Liver (tissue), 8 donors: ENCODE measurements at regions not wholly inside any gene's neighbourhood (a gene's known extent, or its start where the extent isn't known, plus 50 kb on each side); places are given as distances from the start of the nearest gene placed in this dataset.

Experiments
- DNase-seq: peaks from one replicate; pipeline ENCODE4 v3.0.0-alpha.2; 2017; ENCODE audit warnings: low spot score
- H3K27ac ChIP-seq, 2 donors: one replicate each; pipeline ENCODE4 v1.7.0; 2013; ENCODE audit warnings: inconsistent platforms in 2 of 2, low read length in 2 of 2, control low read depth in 1 of 2, low read depth in 1 of 2, mild to moderate bottlenecking in 1 of 2
- H3K27me3 ChIP-seq, 4 donors: one replicate each; pipeline versions ENCODE4 v1.6.1 to v1.7.0; 2013; ENCODE audit warnings: low read length in 3 of 4, inconsistent platforms in 1 of 4, mild to moderate bottlenecking in 1 of 4, moderate library complexity in 1 of 4; ENCODE audit not compliant: control insufficient read depth in 4 of 4, insufficient read depth in 4 of 4
- H3K36me3 ChIP-seq, 4 donors: one replicate each; pipeline versions ENCODE4 v1.6.1 to v1.7.0; 2013; ENCODE audit warnings: low read length in 3 of 4, mild to moderate bottlenecking in 3 of 4, low read depth in 1 of 4, moderate library complexity in 1 of 4; ENCODE audit not compliant: control insufficient read depth in 4 of 4, insufficient read depth in 3 of 4
- H3K4me1 ChIP-seq, 4 donors: one replicate each; pipeline versions ENCODE4 v1.6.1 to v1.7.0; 2013; ENCODE audit warnings: low read length in 3 of 4, mild to moderate bottlenecking in 3 of 4, moderate library complexity in 1 of 4; ENCODE audit not compliant: control insufficient read depth in 4 of 4, insufficient read depth in 4 of 4
- H3K4me3 ChIP-seq, 3 donors: one replicate each; pipeline versions ENCODE4 v1.6.1 to v1.7.0; 2013; ENCODE audit warnings: low read length in 3 of 3, control low read depth in 1 of 3, low read depth in 1 of 3, mild to moderate bottlenecking in 1 of 3
- H3K9ac ChIP-seq, 2 donors: one replicate each; pipeline ENCODE4 v1.7.0; 2013; ENCODE audit warnings: low read length in 2 of 2, mild to moderate bottlenecking in 2 of 2, moderate library complexity in 2 of 2, control low read depth in 1 of 2, low read depth in 1 of 2
- H3K9me3 ChIP-seq, 4 donors: one replicate each; pipeline versions ENCODE4 v1.6.1 to v1.7.0; 2013; ENCODE audit warnings: low read length in 3 of 4; ENCODE audit not compliant: control insufficient read depth in 4 of 4
- ATF3 ChIP-seq: IDR thresholded peaks from 2 replicates; pipeline ENCODE4 v1.6.1; 2016; ENCODE audit warnings: antibody characterized with exemption
- EGR1 ChIP-seq, 2 donors: IDR thresholded peaks; 2 replicates each; pipeline ENCODE4 v1.6.1; 2016 to 2018; ENCODE audit warnings: antibody characterized with exemption in 2 of 2, low read depth in 2 of 2
- FOXA1 ChIP-seq: IDR thresholded peaks from 2 replicates; pipeline ENCODE4 v1.6.1; 2016; ENCODE audit warnings: antibody characterized with exemption
- FOXA2 ChIP-seq: IDR thresholded peaks from 2 replicates; pipeline ENCODE4 v1.6.1; 2016; ENCODE audit warnings: antibody characterized with exemption
- GABPA ChIP-seq, 2 donors: IDR thresholded peaks in 1 of 2; conservative IDR thresholded peaks in 1 of 2; 2 replicates each; pipeline ENCODE4 v1.6.1; 2016; ENCODE audit warnings: antibody characterized with exemption in 2 of 2, mild to moderate bottlenecking in 1 of 2, moderate library complexity in 1 of 2
- HNF4A ChIP-seq, 2 donors: conservative IDR thresholded peaks; 2 replicates each; pipeline ENCODE4 v1.6.1; 2016; ENCODE audit warnings: antibody characterized with exemption in 2 of 2, mild to moderate bottlenecking in 2 of 2
- HNF4G ChIP-seq: IDR thresholded peaks from 2 replicates; pipeline ENCODE4 v1.6.1; 2016; ENCODE audit warnings: antibody characterized with exemption
- JUND ChIP-seq, 2 donors: IDR thresholded peaks; 2 replicates each; pipeline ENCODE4 v1.6.1; 2016; ENCODE audit warnings: antibody characterized with exemption in 2 of 2
- NR2F2 ChIP-seq: IDR thresholded peaks from 2 replicates; pipeline ENCODE4 v1.6.1; 2016; ENCODE audit warnings: antibody characterized with exemption
- RAD21 ChIP-seq, 2 donors: IDR thresholded peaks; 2 replicates each; pipeline ENCODE4 v1.6.1; 2016; ENCODE audit warnings: antibody characterized with exemption in 2 of 2, mild to moderate bottlenecking in 2 of 2
- RXRA ChIP-seq, 2 donors: IDR thresholded peaks; 2 replicates each; pipeline ENCODE4 v1.6.1; 2017 to 2018; ENCODE audit warnings: antibody characterized with exemption in 2 of 2, mild to moderate bottlenecking in 1 of 2
- TAF1 ChIP-seq: conservative IDR thresholded peaks from 2 replicates; pipeline ENCODE4 v1.6.1; 2016; ENCODE audit warnings: antibody characterized with exemption, mild to moderate bottlenecking
- YY1 ChIP-seq: IDR thresholded peaks from 2 replicates; pipeline ENCODE4 v1.6.1; 2016; ENCODE audit warnings: antibody characterized with exemption, mild to moderate bottlenecking
- WGBS: extraction: QIAGEN DNeasy Blood & Tissue Kit; methylation state at CpG from one replicate; pipeline ENCODE4 v1.1.7; 2013; 5-methylcytosine and 5-hydroxymethylcytosine counted together
- TF ChIP-seq, protein P1 (sequence below): IDR thresholded peaks from 2 replicates; pipeline ENCODE4 v1.6.1; 2016; ENCODE audit warnings: antibody characterized with exemption, mild to moderate bottlenecking
- TF ChIP-seq, protein P2 (sequence below): IDR thresholded peaks from 2 replicates; pipeline ENCODE4 v1.6.1; 2016; ENCODE audit warnings: antibody characterized with exemption
- TF ChIP-seq, protein P3 (sequence below): fragments of 150-350 bp; IDR thresholded peaks from 2 replicates; pipeline ENCODE4 v1.5.1; 2017; ENCODE audit warnings: improper control_type of control experiment, low read depth, low read length; ENCODE audit not compliant: missing input control
- TF ChIP-seq, protein P4 (sequence below): IDR thresholded peaks from 2 replicates; pipeline ENCODE4 v1.6.1; 2016; ENCODE audit warnings: antibody characterized with exemption
- donor health status: healthy.
- donor health status: healthy.
- donor health status: healthy.
- donor health status: healthy.
- donor health status: healthy.

- 45% methylated on average over 3 of the region's 3 CpGs for WGBS
- DNase-seq = no peak
- Histone ChIP-seq H3K27me3 (no peaks in the 10 kb centered on the region), H3K36me3 (no peaks in the 10 kb centered on the region), H3K4me3 (no peak overlapping the region), H3K9ac (no peak overlapping the region), H3K9me3 (no peaks in the 10 kb centered on the region), H3K4me1 (no peaks in the 10 kb centered on the region), H3K27ac (no peak overlapping the region)
- TF ChIP-seq RXRA (IDR thresholded peaks at IDR 0.05) (no peak), EGR1 (IDR thresholded peaks at IDR 0.05; ENCODE audit: low read depth in 2 of 2) (no peak), HNF4G (no peak), RAD21 (IDR thresholded peaks at IDR 0.05) (no peak), JUND (IDR thresholded peaks at IDR 0.05) (no peak), ATF3 (no peak), YY1 (no peak), HNF4A (conservative IDR thresholded peaks at IDR 0.05) (no peak), FOXA1 (no peak)
- TF ChIP-seq, protein P1, sequence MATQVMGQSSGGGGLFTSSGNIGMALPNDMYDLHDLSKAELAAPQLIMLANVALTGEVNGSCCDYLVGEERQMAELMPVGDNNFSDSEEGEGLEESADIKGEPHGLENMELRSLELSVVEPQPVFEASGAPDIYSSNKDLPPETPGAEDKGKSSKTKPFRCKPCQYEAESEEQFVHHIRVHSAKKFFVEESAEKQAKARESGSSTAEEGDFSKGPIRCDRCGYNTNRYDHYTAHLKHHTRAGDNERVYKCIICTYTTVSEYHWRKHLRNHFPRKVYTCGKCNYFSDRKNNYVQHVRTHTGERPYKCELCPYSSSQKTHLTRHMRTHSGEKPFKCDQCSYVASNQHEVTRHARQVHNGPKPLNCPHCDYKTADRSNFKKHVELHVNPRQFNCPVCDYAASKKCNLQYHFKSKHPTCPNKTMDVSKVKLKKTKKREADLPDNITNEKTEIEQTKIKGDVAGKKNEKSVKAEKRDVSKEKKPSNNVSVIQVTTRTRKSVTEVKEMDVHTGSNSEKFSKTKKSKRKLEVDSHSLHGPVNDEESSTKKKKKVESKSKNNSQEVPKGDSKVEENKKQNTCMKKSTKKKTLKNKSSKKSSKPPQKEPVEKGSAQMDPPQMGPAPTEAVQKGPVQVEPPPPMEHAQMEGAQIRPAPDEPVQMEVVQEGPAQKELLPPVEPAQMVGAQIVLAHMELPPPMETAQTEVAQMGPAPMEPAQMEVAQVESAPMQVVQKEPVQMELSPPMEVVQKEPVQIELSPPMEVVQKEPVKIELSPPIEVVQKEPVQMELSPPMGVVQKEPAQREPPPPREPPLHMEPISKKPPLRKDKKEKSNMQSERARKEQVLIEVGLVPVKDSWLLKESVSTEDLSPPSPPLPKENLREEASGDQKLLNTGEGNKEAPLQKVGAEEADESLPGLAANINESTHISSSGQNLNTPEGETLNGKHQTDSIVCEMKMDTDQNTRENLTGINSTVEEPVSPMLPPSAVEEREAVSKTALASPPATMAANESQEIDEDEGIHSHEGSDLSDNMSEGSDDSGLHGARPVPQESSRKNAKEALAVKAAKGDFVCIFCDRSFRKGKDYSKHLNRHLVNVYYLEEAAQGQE = no peak
- TF ChIP-seq, protein P2, sequence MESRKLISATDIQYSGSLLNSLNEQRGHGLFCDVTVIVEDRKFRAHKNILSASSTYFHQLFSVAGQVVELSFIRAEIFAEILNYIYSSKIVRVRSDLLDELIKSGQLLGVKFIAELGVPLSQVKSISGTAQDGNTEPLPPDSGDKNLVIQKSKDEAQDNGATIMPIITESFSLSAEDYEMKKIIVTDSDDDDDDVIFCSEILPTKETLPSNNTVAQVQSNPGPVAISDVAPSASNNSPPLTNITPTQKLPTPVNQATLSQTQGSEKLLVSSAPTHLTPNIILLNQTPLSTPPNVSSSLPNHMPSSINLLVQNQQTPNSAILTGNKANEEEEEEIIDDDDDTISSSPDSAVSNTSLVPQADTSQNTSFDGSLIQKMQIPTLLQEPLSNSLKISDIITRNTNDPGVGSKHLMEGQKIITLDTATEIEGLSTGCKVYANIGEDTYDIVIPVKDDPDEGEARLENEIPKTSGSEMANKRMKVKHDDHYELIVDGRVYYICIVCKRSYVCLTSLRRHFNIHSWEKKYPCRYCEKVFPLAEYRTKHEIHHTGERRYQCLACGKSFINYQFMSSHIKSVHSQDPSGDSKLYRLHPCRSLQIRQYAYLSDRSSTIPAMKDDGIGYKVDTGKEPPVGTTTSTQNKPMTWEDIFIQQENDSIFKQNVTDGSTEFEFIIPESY = no peak
These were observed 477.1 kb downstream of the CAAP1 start for GRCh38 chr9:26415528-26415927.

GRCh38 chr9:26413611-26414010 is 479.0 kb downstream of the CAAP1 start:
- no peaks in the 10 kb centered on the region for H3K27me3 ChIP-seq
- H3K36me3 ChIP-seq = no peaks in the 10 kb centered on the region
- no peaks in the 10 kb centered on the region for H3K9me3 ChIP-seq
- no peak overlapping the region for H3K27ac ChIP-seq
- 69% methylated on average over 4 of the region's 4 CpGs for WGBS
- H3K4me3 ChIP-seq = no peak overlapping the region
- no peak for TF ChIP-seq NR2F2
- TF ChIP-seq GABPA (IDR thresholded peaks at IDR 0.05 in 1 of 2, conservative IDR thresholded peaks at IDR 0.05 in 1 of 2) = no peak
- TF ChIP-seq, protein P3, sequence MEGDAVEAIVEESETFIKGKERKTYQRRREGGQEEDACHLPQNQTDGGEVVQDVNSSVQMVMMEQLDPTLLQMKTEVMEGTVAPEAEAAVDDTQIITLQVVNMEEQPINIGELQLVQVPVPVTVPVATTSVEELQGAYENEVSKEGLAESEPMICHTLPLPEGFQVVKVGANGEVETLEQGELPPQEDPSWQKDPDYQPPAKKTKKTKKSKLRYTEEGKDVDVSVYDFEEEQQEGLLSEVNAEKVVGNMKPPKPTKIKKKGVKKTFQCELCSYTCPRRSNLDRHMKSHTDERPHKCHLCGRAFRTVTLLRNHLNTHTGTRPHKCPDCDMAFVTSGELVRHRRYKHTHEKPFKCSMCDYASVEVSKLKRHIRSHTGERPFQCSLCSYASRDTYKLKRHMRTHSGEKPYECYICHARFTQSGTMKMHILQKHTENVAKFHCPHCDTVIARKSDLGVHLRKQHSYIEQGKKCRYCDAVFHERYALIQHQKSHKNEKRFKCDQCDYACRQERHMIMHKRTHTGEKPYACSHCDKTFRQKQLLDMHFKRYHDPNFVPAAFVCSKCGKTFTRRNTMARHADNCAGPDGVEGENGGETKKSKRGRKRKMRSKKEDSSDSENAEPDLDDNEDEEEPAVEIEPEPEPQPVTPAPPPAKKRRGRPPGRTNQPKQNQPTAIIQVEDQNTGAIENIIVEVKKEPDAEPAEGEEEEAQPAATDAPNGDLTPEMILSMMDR = no peak
- TF ChIP-seq FOXA1 = no peak
- no peak for TF ChIP-seq YY1
- TF ChIP-seq, protein P4, sequence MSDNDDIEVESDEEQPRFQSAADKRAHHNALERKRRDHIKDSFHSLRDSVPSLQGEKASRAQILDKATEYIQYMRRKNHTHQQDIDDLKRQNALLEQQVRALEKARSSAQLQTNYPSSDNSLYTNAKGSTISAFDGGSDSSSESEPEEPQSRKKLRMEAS = no peak
- TF ChIP-seq, protein P1 = no peak
- TF ChIP-seq TAF1 = no peak
- no peak for TF ChIP-seq HNF4A (conservative IDR thresholded peaks at IDR 0.05)
- no peak for TF ChIP-seq JUND (IDR thresholded peaks at IDR 0.05)
- no peak for TF ChIP-seq FOXA2
- TF ChIP-seq, protein P2 = no peak
- TF ChIP-seq ATF3 = no peak
- TF ChIP-seq RAD21 (IDR thresholded peaks at IDR 0.05) = no peak
- no peak for TF ChIP-seq HNF4G
- no peak for TF ChIP-seq EGR1 (IDR thresholded peaks at IDR 0.05; ENCODE audit: low read depth in 2 of 2)
- TF ChIP-seq RXRA (IDR thresholded peaks at IDR 0.05) = no peak
- H3K4me1 ChIP-seq = no peaks in the 10 kb centered on the region
- DNase-seq = no peak
- H3K9ac ChIP-seq = no peak overlapping the region
